SU-DHL-6 (cell line): ENCODE measurements at regions not wholly inside any gene's neighbourhood (a gene's known extent, or its start where the extent isn't known, plus 50 kb on each side); places are given as distances from the start of the nearest gene placed in this dataset.

ENCODE experiments used
- H2AFZ ChIP-seq: fragments of 200-600 bp; sonication (generic); 2 replicates; pipeline ENCODE4 v1.6.1; 2014; ENCODE audit warnings: low read depth, mild to moderate bottlenecking, moderate library complexity, mixed read lengths, antibody characterized with exemption, low read length; ENCODE audit not compliant: severe bottlenecking
- H3F3A ChIP-seq: fragments of 200-600 bp; shearing (Covaris generic); 2 replicates; pipeline ENCODE4 v1.6.0; 2016; ENCODE audit warnings: antibody characterized with exemption, mild to moderate bottlenecking; ENCODE audit not compliant: insufficient read depth
- H3K27ac ChIP-seq: fragments of 200-600 bp; sonication (generic); 2 replicates; pipeline ENCODE4 v1.5.1; 2016; ENCODE audit warnings: low read depth, mild to moderate bottlenecking, low read length, moderate library complexity, mixed read lengths
- H3K27me3 ChIP-seq: fragments of 200-600 bp; sonication (generic), shearing (Covaris generic); 2 replicates; pipeline ENCODE4 v1.6.0; 2014; ENCODE audit warnings: mild to moderate bottlenecking, low read length
- H3K36me3 ChIP-seq: fragments of 200-600 bp; sonication (generic); 2 replicates; pipeline ENCODE4 v1.6.1; 2014; ENCODE audit warnings: mild to moderate bottlenecking, low read length, mixed read lengths
- H3K4me2 ChIP-seq: fragments of 300-600, 200-600 bp; shearing (Covaris generic), sonication (generic); 2 replicates; pipeline ENCODE4 v1.6.0; 2014; ENCODE audit warnings: low read length, low read depth, mild to moderate bottlenecking; ENCODE audit not compliant: poor library complexity, severe bottlenecking
- H3K4me3 ChIP-seq: fragments of 200-600 bp; sonication (generic); 2 replicates; pipeline ENCODE4 v1.5.1; 2014; ENCODE audit warnings: antibody characterized with exemption, low read length, mild to moderate bottlenecking, mixed read lengths; ENCODE audit not compliant: insufficient read depth, poor library complexity, severe bottlenecking
- H3K79me2 ChIP-seq: fragments of 200-600 bp; sonication (generic); 2 replicates; pipeline ENCODE4 v1.6.1; 2014; ENCODE audit warnings: mild to moderate bottlenecking, low read length, moderate library complexity; ENCODE audit not compliant: insufficient read depth
- H3K9ac ChIP-seq: fragments of 200-600 bp; sonication (generic); 2 replicates; pipeline ENCODE4 v1.7.0; 2014; ENCODE audit warnings: mild to moderate bottlenecking, low read length
- H3K9me2 ChIP-seq: fragments of 200-600 bp; sonication (generic); replicated peaks from 2 replicates; pipeline ENCODE4 v1.6.1; 2014; ENCODE audit warnings: low read length; ENCODE audit not compliant: insufficient read depth
- H3K9me3 ChIP-seq: fragments of 200-600 bp; sonication (generic); 2 replicates; pipeline ENCODE4 v1.6.1; 2014; ENCODE audit warnings: low read length, mixed read lengths; ENCODE audit not compliant: insufficient read depth
- H4K20me1 ChIP-seq: fragments of 200-600 bp; sonication (generic); 2 replicates; pipeline ENCODE4 v1.6.1; 2014; ENCODE audit warnings: low read depth, mild to moderate bottlenecking, antibody characterized with exemption, low read length, moderate library complexity, mixed read lengths
- EZH2phosphoT487 ChIP-seq: fragments of 200-600 bp; sonication (generic), shearing (Covaris generic); conservative IDR thresholded peaks from 2 replicates; pipeline ENCODE4 v1.6.1; 2018; ENCODE audit warnings: mild to moderate bottlenecking, antibody characterized with exemption, low read length, moderate library complexity, mixed read lengths
- TF ChIP-seq, protein P1 (sequence below): fragments of 200-600 bp; sonication (generic); IDR thresholded peaks from one replicate; pipeline ENCODE4 v1.5.1; 2017; ENCODE audit warnings: antibody characterized with exemption, mild to moderate bottlenecking, low read length, moderate library complexity; ENCODE audit not compliant: insufficient read depth, poor library complexity, severe bottlenecking

GRCh38 chr5:72558046-72558336, 50.8 kb upstream of the ZNF366 start:
- Histone ChIP-seq H4K20me1 (no peaks in the 10 kb centered on the region), H3K9me3 (no peaks in the 10 kb centered on the region), H3F3A (no peaks in the 10 kb centered on the region), H3K9ac (no peak overlapping the region), H3K27ac (no peak overlapping the region), H3K4me2 (no peak overlapping the region), H3K36me3 (no peaks in the 10 kb centered on the region), H3K27me3 (no peaks in the 10 kb centered on the region), H3K79me2 (no peaks in the 10 kb centered on the region), H2AFZ (no peak overlapping the region), H3K9me2 (no peaks in the 10 kb centered on the region), H3K4me3 (no peak overlapping the region)
- TF ChIP-seq, protein P1, sequence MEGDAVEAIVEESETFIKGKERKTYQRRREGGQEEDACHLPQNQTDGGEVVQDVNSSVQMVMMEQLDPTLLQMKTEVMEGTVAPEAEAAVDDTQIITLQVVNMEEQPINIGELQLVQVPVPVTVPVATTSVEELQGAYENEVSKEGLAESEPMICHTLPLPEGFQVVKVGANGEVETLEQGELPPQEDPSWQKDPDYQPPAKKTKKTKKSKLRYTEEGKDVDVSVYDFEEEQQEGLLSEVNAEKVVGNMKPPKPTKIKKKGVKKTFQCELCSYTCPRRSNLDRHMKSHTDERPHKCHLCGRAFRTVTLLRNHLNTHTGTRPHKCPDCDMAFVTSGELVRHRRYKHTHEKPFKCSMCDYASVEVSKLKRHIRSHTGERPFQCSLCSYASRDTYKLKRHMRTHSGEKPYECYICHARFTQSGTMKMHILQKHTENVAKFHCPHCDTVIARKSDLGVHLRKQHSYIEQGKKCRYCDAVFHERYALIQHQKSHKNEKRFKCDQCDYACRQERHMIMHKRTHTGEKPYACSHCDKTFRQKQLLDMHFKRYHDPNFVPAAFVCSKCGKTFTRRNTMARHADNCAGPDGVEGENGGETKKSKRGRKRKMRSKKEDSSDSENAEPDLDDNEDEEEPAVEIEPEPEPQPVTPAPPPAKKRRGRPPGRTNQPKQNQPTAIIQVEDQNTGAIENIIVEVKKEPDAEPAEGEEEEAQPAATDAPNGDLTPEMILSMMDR, result no peak
- no peak for TF ChIP-seq EZH2phosphoT487

- H3K27ac ChIP-seq, result no peak overlapping the region
- H3K36me3 ChIP-seq, result no peaks in the 10 kb centered on the region
- no peaks in the 10 kb centered on the region for H4K20me1 ChIP-seq
- no peak overlapping the region for H3K9ac ChIP-seq
- TF ChIP-seq, protein P1, result no peak
- no peak for TF ChIP-seq EZH2phosphoT487
- H3K27me3 ChIP-seq, result no peaks in the 10 kb centered on the region
- no peak overlapping the region for H3K4me3 ChIP-seq
- no peaks in the 10 kb centered on the region for H3K79me2 ChIP-seq
- H3K9me3 ChIP-seq, result no peaks in the 10 kb centered on the region
- no peak overlapping the region for H3K4me2 ChIP-seq
- no peaks in the 10 kb centered on the region for H3F3A ChIP-seq
- H3K9me2 ChIP-seq, result no peaks in the 10 kb centered on the region
- no peak overlapping the region for H2AFZ ChIP-seq
These were observed 50.2 kb upstream of the ZNF366 start for GRCh38 chr5:72557167-72558045.
